ENCODE measurements at regions not wholly inside any gene's neighbourhood (a gene's known extent, or its start where the extent isn't known, plus 50 kb on each side); places are given as distances from the start of the nearest gene placed in this dataset.

DNA sequence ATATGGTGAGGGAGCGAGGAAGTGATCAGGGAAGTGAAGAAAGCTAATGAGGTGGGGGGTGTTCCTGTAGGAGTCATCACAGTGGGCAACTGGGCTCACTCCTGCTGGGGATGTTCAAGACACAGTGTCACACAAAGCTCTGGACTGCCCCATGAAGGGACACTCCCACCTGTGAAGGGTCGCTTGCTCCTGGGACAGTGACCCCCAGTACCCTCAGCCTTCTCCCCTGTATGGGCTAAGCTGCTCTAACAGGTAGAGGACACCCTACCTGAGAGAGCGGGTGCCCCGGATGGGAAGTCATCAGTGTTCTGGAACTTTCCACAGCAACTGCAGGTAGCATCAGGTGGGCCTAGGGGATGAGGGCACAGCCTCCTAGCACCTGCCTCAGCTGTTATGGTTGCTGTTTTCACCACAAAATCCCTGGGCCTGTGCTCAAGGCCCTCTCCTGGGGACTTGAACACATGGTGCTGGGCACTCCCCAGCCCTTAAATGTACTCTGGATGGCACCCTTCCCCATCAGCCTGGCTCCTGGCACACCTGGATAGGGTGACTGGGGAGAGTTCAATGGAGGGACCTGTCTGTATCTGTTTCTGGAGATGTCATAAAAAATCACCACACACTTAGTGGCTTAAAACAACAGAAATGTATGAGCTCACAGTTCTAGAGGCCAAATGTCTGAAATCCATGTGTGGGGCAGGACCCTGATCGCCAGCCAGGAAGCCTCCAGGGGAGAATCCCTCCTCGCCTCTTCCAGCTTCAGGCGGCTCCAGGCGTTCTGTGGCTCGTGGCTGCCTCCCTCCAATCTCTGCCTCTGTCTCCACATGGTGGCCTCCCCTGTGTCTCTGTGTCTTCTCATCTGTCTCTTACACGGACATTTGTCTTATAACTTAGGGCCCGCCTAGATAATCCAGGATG, 104.0 kb upstream of the CDH5 start (continued):
- TF ChIP-seq NFIB (CRISPR knock-in tag; IDR thresholded peaks at IDR 0.05; ENCODE audit: borderline replicate concordance) (no peak), NFIC (IDR thresholded peaks at IDR 0.05; ENCODE audit: low read length) (no peak), ZNF207 (IDR thresholded peaks at IDR 0.05; ENCODE audit: borderline replicate concordance) (no peak)
- TF ChIP-seq, protein P1, sequence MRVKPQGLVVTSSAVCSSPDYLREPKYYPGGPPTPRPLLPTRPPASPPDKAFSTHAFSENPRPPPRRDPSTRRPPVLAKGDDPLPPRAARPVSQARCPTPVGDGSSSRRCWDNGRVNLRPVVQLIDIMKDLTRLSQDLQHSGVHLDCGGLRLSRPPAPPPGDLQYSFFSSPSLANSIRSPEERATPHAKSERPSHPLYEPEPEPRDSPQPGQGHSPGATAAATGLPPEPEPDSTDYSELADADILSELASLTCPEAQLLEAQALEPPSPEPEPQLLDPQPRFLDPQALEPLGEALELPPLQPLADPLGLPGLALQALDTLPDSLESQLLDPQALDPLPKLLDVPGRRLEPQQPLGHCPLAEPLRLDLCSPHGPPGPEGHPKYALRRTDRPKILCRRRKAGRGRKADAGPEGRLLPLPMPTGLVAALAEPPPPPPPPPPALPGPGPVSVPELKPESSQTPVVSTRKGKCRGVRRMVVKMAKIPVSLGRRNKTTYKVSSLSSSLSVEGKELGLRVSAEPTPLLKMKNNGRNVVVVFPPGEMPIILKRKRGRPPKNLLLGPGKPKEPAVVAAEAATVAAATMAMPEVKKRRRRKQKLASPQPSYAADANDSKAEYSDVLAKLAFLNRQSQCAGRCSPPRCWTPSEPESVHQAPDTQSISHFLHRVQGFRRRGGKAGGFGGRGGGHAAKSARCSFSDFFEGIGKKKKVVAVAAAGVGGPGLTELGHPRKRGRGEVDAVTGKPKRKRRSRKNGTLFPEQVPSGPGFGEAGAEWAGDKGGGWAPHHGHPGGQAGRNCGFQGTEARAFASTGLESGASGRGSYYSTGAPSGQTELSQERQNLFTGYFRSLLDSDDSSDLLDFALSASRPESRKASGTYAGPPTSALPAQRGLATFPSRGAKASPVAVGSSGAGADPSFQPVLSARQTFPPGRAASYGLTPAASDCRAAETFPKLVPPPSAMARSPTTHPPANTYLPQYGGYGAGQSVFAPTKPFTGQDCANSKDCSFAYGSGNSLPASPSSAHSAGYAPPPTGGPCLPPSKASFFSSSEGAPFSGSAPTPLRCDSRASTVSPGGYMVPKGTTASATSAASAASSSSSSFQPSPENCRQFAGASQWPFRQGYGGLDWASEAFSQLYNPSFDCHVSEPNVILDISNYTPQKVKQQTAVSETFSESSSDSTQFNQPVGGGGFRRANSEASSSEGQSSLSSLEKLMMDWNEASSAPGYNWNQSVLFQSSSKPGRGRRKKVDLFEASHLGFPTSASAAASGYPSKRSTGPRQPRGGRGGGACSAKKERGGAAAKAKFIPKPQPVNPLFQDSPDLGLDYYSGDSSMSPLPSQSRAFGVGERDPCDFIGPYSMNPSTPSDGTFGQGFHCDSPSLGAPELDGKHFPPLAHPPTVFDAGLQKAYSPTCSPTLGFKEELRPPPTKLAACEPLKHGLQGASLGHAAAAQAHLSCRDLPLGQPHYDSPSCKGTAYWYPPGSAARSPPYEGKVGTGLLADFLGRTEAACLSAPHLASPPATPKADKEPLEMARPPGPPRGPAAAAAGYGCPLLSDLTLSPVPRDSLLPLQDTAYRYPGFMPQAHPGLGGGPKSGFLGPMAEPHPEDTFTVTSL (CRISPR knock-in tag; IDR thresholded peaks at IDR 0.05; ENCODE audit: borderline replicate concordance), result no peak
- TF ChIP-seq, protein P2, sequence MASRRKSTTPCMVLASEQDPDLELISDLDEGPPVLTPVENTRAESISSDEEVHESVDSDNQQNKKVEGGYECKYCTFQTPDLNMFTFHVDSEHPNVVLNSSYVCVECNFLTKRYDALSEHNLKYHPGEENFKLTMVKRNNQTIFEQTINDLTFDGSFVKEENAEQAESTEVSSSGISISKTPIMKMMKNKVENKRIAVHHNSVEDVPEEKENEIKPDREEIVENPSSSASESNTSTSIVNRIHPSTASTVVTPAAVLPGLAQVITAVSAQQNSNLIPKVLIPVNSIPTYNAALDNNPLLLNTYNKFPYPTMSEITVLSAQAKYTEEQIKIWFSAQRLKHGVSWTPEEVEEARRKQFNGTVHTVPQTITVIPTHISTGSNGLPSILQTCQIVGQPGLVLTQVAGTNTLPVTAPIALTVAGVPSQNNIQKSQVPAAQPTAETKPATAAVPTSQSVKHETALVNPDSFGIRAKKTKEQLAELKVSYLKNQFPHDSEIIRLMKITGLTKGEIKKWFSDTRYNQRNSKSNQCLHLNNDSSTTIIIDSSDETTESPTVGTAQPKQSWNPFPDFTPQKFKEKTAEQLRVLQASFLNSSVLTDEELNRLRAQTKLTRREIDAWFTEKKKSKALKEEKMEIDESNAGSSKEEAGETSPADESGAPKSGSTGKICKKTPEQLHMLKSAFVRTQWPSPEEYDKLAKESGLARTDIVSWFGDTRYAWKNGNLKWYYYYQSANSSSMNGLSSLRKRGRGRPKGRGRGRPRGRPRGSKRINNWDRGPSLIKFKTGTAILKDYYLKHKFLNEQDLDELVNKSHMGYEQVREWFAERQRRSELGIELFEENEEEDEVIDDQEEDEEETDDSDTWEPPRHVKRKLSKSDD (CRISPR knock-in tag; IDR thresholded peaks at IDR 0.05; ENCODE audit: low read depth), result no peak
